Ovary (tissue), 7 donors: ENCODE measurements at regions not wholly inside any gene's neighbourhood (a gene's known extent, or its start where the extent isn't known, plus 50 kb on each side); places are given as distances from the start of the nearest gene placed in this dataset.

Experiments
- DNase-seq, 5 donors: peaks; one replicate each; pipeline ENCODE4 v3.0.0-alpha.2; 2019 to 2020
- H3K27ac ChIP-seq, 2 donors: fragments of 200-600 bp; one replicate each; pipeline versions ENCODE4 v1.5.1 to v1.8.0; 2019 to 2022
- H3K27me3 ChIP-seq: fragments of 200-600 bp; one replicate; pipeline ENCODE4 v1.8.0; 2022
- H3K36me3 ChIP-seq: fragments of 200-600 bp; sonication (generic); one replicate; pipeline ENCODE4 v1.5.1; 2019
- H3K4me1 ChIP-seq: one replicate; pipeline ENCODE4 v1.8.1; 2013; ENCODE audit warnings: mild to moderate bottlenecking, moderate library complexity; ENCODE audit not compliant: insufficient read depth
- H3K4me3 ChIP-seq: fragments of 200-600 bp; sonication (generic); one replicate; pipeline ENCODE4 v1.5.1; 2017
- H3K9me3 ChIP-seq, 2 donors: fragments of 200-600 bp in 1 of 2; sonication (generic) in 1 of 2; one replicate each; pipeline versions ENCODE4 v1.5.1 to v1.8.1; 2013 to 2019; ENCODE audit warnings: mild to moderate bottlenecking in 1 of 2, moderate library complexity in 1 of 2
- EP300 ChIP-seq: sonication (generic); formaldehyde crosslinking; IDR thresholded peaks from one replicate; pipeline ENCODE4 v1.6.1; 2017; ENCODE audit warnings: antibody characterized with exemption
- POLR2A ChIP-seq: fragments of 450-650 bp; IDR thresholded peaks from one replicate; pipeline ENCODE4 v1.6.1; 2017; ENCODE audit warnings: antibody characterized with exemption, mild to moderate bottlenecking, moderate library complexity
- WGBS, 3 donors: extraction: QIAGEN DNeasy Blood & Tissue Kit in 1 of 3; methylation state at CpG; one replicate each; pipeline versions ENCODE4 v1.1.5 to v1.1.7; 2013 to 2017; 5-methylcytosine and 5-hydroxymethylcytosine counted together
- intact Hi-C, 4 donors: fragments of 100-400 bp; cut with DNase I; formaldehyde crosslinking; loops; one replicate each; pipeline versions ENCODE4 v1.11.0 to v1.15.1; 2022 to 2023
- TF ChIP-seq, protein P1 (sequence below), 3 donors: fragments of 450-650 bp in 2 of 3; fragments of 200-600 bp in 1 of 3; IDR thresholded peaks; one replicate each; pipeline versions ENCODE4 v1.5.1 to v1.8.0; 2016 to 2022; ENCODE audit warnings: antibody characterized with exemption in 3 of 3, mild to moderate bottlenecking in 1 of 3
- donor health status: DM: no; HTN: no; CAD: no; lungs with moderate emphysema.
- donor health status: DM: no; HTN: no; CAD: no.
- donor health status: Bipolar disorder and iron deficiency.
- donor health status: DM: no; HTN: no; CAD: no.
- donor health status: DM: yes; HTN: yes; CAD: no.

DNA sequence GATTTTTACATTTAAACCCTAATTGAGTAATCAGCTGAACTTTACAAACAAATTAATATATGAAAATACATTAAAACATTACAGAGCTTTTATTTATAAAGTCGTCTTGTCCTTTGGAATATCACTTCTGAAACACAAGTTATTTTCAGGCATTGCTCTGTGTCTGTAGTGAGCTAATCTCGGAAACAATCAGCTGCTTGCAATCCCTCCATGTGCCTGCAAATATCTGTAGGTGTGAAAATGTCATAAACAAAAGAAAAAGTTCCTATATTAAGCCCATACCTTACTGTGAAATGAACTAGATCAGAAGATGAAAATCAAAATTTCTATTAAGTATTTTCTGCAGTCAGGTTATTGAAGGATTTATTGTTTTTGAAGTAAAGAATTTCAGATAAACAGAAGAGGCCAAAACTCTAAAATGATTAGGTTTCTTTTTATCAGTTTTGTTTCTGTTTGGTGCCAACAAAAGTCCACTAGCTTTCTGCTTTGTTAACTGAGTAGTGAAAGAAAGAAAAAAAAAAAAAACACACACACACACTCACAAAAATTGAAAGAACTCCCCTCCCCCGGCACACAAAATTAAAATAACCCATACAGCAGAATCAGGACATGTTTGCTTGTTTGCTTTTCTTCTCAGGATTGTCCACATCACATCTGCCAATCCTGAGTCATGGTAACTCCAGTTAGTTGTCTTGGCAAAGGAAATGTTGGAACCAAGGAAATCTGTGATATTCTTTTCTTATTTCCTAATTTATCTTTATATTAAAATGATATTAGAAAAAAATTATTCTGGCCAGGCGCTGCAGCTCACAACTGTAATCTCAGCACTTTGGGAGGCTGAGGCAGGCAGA is 627.0 kb upstream of the SLC39A10 start:
- Histone ChIP-seq H3K27me3 (no peaks in the 10 kb centered on the region), H3K4me3 (no peak overlapping the region), H3K4me1 (no peaks in the 10 kb centered on the region), H3K27ac (no peak overlapping the region), H3K9me3 (no peaks in the 10 kb centered on the region), H3K36me3 (no peaks in the 10 kb centered on the region)
- TF ChIP-seq EP300 (no peak), POLR2A (no peak)
- TF ChIP-seq, protein P1, sequence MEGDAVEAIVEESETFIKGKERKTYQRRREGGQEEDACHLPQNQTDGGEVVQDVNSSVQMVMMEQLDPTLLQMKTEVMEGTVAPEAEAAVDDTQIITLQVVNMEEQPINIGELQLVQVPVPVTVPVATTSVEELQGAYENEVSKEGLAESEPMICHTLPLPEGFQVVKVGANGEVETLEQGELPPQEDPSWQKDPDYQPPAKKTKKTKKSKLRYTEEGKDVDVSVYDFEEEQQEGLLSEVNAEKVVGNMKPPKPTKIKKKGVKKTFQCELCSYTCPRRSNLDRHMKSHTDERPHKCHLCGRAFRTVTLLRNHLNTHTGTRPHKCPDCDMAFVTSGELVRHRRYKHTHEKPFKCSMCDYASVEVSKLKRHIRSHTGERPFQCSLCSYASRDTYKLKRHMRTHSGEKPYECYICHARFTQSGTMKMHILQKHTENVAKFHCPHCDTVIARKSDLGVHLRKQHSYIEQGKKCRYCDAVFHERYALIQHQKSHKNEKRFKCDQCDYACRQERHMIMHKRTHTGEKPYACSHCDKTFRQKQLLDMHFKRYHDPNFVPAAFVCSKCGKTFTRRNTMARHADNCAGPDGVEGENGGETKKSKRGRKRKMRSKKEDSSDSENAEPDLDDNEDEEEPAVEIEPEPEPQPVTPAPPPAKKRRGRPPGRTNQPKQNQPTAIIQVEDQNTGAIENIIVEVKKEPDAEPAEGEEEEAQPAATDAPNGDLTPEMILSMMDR (IDR thresholded peaks at IDR 0.05), result no peak
- 65 to 77% (median 71%) methylated on average over 4 of the region's 4 CpGs for WGBS, 3 donors
- intact Hi-C loops, result no loop called here
- no peak for DNase-seq

DNA sequence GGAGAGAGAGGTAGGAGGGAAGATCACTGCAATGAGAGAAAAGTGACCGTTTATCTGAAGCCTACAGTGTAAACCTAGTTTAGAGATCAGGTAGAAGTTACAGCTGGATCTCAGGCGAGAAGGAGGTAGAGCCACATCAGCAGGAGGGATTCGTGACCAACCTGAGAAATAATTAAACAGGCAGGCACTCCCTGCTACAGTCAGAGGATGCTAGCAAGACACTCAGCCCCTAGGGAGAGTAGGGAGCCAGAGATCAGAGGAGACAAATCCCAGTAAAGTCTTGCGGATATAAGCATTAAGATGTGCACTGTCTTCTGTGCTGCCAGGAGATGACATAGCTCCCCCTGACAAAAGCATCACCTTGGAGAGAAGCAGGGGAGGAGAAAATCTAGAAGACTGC is 629.1 kb upstream of the SLC39A10 start:
- Histone ChIP-seq H3K4me1 (no peaks in the 10 kb centered on the region), H3K36me3 (no peaks in the 10 kb centered on the region), H3K27ac (no peak overlapping the region), H3K9me3 (no peaks in the 10 kb centered on the region), H3K27me3 (no peaks in the 10 kb centered on the region), H3K4me3 (no peak overlapping the region)
- TF ChIP-seq POLR2A (no peak), EP300 (no peak)
- TF ChIP-seq, protein P1 (IDR thresholded peaks at IDR 0.05), result no peak
- intact Hi-C loops, result no loop called here
- WGBS, 3 donors, result 72 to 79% (median 78%) methylated on average over 4 of the region's 4 CpGs
- no peak for DNase-seq

DNA sequence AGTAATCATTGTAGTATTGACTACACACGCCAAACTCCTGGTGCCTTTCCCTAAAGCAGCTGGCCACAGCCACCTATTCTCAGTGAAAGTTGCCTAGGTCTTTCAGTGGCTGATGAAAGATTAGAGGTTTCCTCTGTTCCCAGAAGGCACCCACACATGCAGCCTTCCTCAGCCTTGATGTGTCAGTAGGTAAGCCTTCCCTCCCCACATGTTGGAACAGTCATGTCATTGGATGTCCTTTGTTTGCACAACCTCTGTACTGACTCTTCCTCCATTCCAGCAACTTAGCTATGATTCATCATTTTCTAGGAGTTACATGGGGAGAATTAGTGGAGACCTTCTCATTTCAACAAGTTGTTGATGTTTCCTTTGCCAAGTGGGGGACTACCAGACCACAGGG is 630.8 kb upstream of the SLC39A10 start:
- intact Hi-C loops, result no loop called here
- H3K9me3 ChIP-seq, result no peaks in the 10 kb centered on the region
- 87 to 100% (median 90%) methylated on average over 1 of the region's 1 CpG for WGBS, 3 donors
- H3K27ac ChIP-seq, result no peak overlapping the region
- H3K36me3 ChIP-seq, result no peaks in the 10 kb centered on the region
- no peaks in the 10 kb centered on the region for H3K4me1 ChIP-seq
- H3K4me3 ChIP-seq, result no peak overlapping the region
- DNase-seq, result no peak
- no peak for TF ChIP-seq EP300
- TF ChIP-seq POLR2A, result no peak
- TF ChIP-seq, protein P1 (IDR thresholded peaks at IDR 0.05), result no peak
- no peaks in the 10 kb centered on the region for H3K27me3 ChIP-seq

DNA sequence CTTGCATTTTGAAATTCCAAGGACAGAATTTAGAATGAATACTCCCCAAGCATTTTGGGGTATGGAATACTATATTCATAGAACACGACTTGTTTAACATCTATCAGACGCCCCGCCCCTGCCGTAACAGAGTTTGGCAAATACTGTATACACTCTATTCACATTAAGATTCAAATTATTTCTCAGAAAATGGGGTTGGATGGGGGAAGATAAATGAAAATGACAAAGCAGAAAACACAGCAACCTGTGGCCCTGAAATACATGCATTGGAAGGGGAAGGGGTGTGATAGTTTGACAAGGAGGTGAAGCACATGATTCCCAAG is 634.6 kb upstream of the SLC39A10 start:
- Histone ChIP-seq H3K27ac (no peak overlapping the region), H3K36me3 (no peaks in the 10 kb centered on the region), H3K9me3 (no peaks in the 10 kb centered on the region), H3K4me1 (no peaks in the 10 kb centered on the region), H3K27me3 (no peaks in the 10 kb centered on the region), H3K4me3 (no peak overlapping the region)
- WGBS, 3 donors, result 77 to 83% (median 82%) methylated on average over 4 of the region's 4 CpGs
- intact Hi-C loops, result no loop called here
- TF ChIP-seq, protein P1 (IDR thresholded peaks at IDR 0.05), result no peak
- TF ChIP-seq EP300 (no peak), POLR2A (no peak)
- no peak for DNase-seq
